Liver (tissue), 8 donors: ENCODE measurements at regions not wholly inside any gene's neighbourhood (a gene's known extent, or its start where the extent isn't known, plus 50 kb on each side); places are given as distances from the start of the nearest gene placed in this dataset.

ENCODE experiments used
- DNase-seq: peaks from one replicate; pipeline ENCODE4 v3.0.0-alpha.2; 2017; ENCODE audit warnings: low spot score
- H3K27ac ChIP-seq, 2 donors: one replicate each; pipeline ENCODE4 v1.7.0; 2013; ENCODE audit warnings: inconsistent platforms in 2 of 2, low read length in 2 of 2, control low read depth in 1 of 2, low read depth in 1 of 2, mild to moderate bottlenecking in 1 of 2
- H3K27me3 ChIP-seq, 4 donors: one replicate each; pipeline versions ENCODE4 v1.6.1 to v1.7.0; 2013; ENCODE audit warnings: low read length in 3 of 4, inconsistent platforms in 1 of 4, mild to moderate bottlenecking in 1 of 4, moderate library complexity in 1 of 4; ENCODE audit not compliant: control insufficient read depth in 4 of 4, insufficient read depth in 4 of 4
- H3K36me3 ChIP-seq, 4 donors: one replicate each; pipeline versions ENCODE4 v1.6.1 to v1.7.0; 2013; ENCODE audit warnings: low read length in 3 of 4, mild to moderate bottlenecking in 3 of 4, low read depth in 1 of 4, moderate library complexity in 1 of 4; ENCODE audit not compliant: control insufficient read depth in 4 of 4, insufficient read depth in 3 of 4
- H3K4me1 ChIP-seq, 4 donors: one replicate each; pipeline versions ENCODE4 v1.6.1 to v1.7.0; 2013; ENCODE audit warnings: low read length in 3 of 4, mild to moderate bottlenecking in 3 of 4, moderate library complexity in 1 of 4; ENCODE audit not compliant: control insufficient read depth in 4 of 4, insufficient read depth in 4 of 4
- H3K4me3 ChIP-seq, 3 donors: one replicate each; pipeline versions ENCODE4 v1.6.1 to v1.7.0; 2013; ENCODE audit warnings: low read length in 3 of 3, control low read depth in 1 of 3, low read depth in 1 of 3, mild to moderate bottlenecking in 1 of 3
- H3K9ac ChIP-seq, 2 donors: one replicate each; pipeline ENCODE4 v1.7.0; 2013; ENCODE audit warnings: low read length in 2 of 2, mild to moderate bottlenecking in 2 of 2, moderate library complexity in 2 of 2, control low read depth in 1 of 2, low read depth in 1 of 2
- H3K9me3 ChIP-seq, 4 donors: one replicate each; pipeline versions ENCODE4 v1.6.1 to v1.7.0; 2013; ENCODE audit warnings: low read length in 3 of 4; ENCODE audit not compliant: control insufficient read depth in 4 of 4
- ATF3 ChIP-seq: IDR thresholded peaks from 2 replicates; pipeline ENCODE4 v1.6.1; 2016; ENCODE audit warnings: antibody characterized with exemption
- EGR1 ChIP-seq, 2 donors: IDR thresholded peaks; 2 replicates each; pipeline ENCODE4 v1.6.1; 2016 to 2018; ENCODE audit warnings: antibody characterized with exemption in 2 of 2, low read depth in 2 of 2
- FOXA1 ChIP-seq: IDR thresholded peaks from 2 replicates; pipeline ENCODE4 v1.6.1; 2016; ENCODE audit warnings: antibody characterized with exemption
- FOXA2 ChIP-seq: IDR thresholded peaks from 2 replicates; pipeline ENCODE4 v1.6.1; 2016; ENCODE audit warnings: antibody characterized with exemption
- GABPA ChIP-seq, 2 donors: IDR thresholded peaks in 1 of 2; conservative IDR thresholded peaks in 1 of 2; 2 replicates each; pipeline ENCODE4 v1.6.1; 2016; ENCODE audit warnings: antibody characterized with exemption in 2 of 2, mild to moderate bottlenecking in 1 of 2, moderate library complexity in 1 of 2
- HNF4A ChIP-seq, 2 donors: conservative IDR thresholded peaks; 2 replicates each; pipeline ENCODE4 v1.6.1; 2016; ENCODE audit warnings: antibody characterized with exemption in 2 of 2, mild to moderate bottlenecking in 2 of 2
- HNF4G ChIP-seq: IDR thresholded peaks from 2 replicates; pipeline ENCODE4 v1.6.1; 2016; ENCODE audit warnings: antibody characterized with exemption
- JUND ChIP-seq, 2 donors: IDR thresholded peaks; 2 replicates each; pipeline ENCODE4 v1.6.1; 2016; ENCODE audit warnings: antibody characterized with exemption in 2 of 2
- MAX ChIP-seq: IDR thresholded peaks from 2 replicates; pipeline ENCODE4 v1.6.1; 2016; ENCODE audit warnings: antibody characterized with exemption
- NR2F2 ChIP-seq: IDR thresholded peaks from 2 replicates; pipeline ENCODE4 v1.6.1; 2016; ENCODE audit warnings: antibody characterized with exemption
- RXRA ChIP-seq, 2 donors: IDR thresholded peaks; 2 replicates each; pipeline ENCODE4 v1.6.1; 2017 to 2018; ENCODE audit warnings: antibody characterized with exemption in 2 of 2, mild to moderate bottlenecking in 1 of 2
- SP1 ChIP-seq: IDR thresholded peaks from 2 replicates; pipeline ENCODE4 v1.6.1; 2018; ENCODE audit warnings: antibody characterized with exemption, mild to moderate bottlenecking
- YY1 ChIP-seq: IDR thresholded peaks from 2 replicates; pipeline ENCODE4 v1.6.1; 2016; ENCODE audit warnings: antibody characterized with exemption, mild to moderate bottlenecking
- WGBS: extraction: QIAGEN DNeasy Blood & Tissue Kit; methylation state at CpG from one replicate; pipeline ENCODE4 v1.1.7; 2013; 5-methylcytosine and 5-hydroxymethylcytosine counted together
- TF ChIP-seq, protein P1 (sequence below): IDR thresholded peaks from 2 replicates; pipeline ENCODE4 v1.6.1; 2016; ENCODE audit warnings: antibody characterized with exemption, mild to moderate bottlenecking
- TF ChIP-seq, protein P2 (sequence below): fragments of 150-350 bp; IDR thresholded peaks from 2 replicates; pipeline ENCODE4 v1.5.1; 2017; ENCODE audit warnings: improper control_type of control experiment, low read depth, low read length; ENCODE audit not compliant: missing input control
- donor health status: healthy.
- donor health status: healthy.
- donor health status: healthy.
- donor health status: healthy.
- donor health status: healthy.

GRCh38 chr6:56311533-56312448 is 64.4 kb upstream of the COL21A1 start:
- no peak for TF ChIP-seq FOXA1
- 65% methylated on average over 5 of the region's 5 CpGs for WGBS
- H3K27me3 ChIP-seq: no peaks in the 10 kb centered on the region

DNA sequence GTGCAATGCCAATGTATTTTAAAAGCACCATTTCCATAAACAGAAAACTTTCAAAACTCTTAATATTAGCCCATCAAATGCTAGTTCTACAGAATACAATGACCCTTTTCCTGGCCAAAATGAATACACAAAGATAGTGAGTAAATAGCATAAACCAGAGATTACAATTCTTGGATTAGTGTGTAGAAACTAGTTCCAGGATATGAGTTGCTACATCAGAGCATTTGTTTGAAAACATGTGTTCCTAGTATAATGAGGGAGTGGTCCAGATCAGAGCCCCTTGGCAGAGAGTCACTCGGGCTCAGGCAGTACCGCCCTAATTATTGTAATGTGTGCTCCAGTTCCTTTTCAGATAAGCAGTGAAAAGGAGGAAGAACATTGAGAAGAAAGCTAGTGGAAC is 63.7 kb upstream of the COL21A1 start:
- H3K4me3 ChIP-seq: no peak overlapping the region
- no peak for DNase-seq
- WGBS: 61% methylated on average over 2 of the region's 2 CpGs
- H3K27me3 ChIP-seq: no peaks in the 10 kb centered on the region
- TF ChIP-seq, protein P1, sequence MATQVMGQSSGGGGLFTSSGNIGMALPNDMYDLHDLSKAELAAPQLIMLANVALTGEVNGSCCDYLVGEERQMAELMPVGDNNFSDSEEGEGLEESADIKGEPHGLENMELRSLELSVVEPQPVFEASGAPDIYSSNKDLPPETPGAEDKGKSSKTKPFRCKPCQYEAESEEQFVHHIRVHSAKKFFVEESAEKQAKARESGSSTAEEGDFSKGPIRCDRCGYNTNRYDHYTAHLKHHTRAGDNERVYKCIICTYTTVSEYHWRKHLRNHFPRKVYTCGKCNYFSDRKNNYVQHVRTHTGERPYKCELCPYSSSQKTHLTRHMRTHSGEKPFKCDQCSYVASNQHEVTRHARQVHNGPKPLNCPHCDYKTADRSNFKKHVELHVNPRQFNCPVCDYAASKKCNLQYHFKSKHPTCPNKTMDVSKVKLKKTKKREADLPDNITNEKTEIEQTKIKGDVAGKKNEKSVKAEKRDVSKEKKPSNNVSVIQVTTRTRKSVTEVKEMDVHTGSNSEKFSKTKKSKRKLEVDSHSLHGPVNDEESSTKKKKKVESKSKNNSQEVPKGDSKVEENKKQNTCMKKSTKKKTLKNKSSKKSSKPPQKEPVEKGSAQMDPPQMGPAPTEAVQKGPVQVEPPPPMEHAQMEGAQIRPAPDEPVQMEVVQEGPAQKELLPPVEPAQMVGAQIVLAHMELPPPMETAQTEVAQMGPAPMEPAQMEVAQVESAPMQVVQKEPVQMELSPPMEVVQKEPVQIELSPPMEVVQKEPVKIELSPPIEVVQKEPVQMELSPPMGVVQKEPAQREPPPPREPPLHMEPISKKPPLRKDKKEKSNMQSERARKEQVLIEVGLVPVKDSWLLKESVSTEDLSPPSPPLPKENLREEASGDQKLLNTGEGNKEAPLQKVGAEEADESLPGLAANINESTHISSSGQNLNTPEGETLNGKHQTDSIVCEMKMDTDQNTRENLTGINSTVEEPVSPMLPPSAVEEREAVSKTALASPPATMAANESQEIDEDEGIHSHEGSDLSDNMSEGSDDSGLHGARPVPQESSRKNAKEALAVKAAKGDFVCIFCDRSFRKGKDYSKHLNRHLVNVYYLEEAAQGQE: no peak
- TF ChIP-seq RXRA (IDR thresholded peaks at IDR 0.05) (no peak), NR2F2 (no peak), JUND (IDR thresholded peaks at IDR 0.05) (no peak), HNF4A (conservative IDR thresholded peaks at IDR 0.05) (no peak), MAX (no peak), EGR1 (IDR thresholded peaks at IDR 0.05; ENCODE audit: low read depth in 2 of 2) (no peak), FOXA2 (no peak), FOXA1 (no peak), SP1 (no peak), HNF4G (no peak), ATF3 (no peak), GABPA (IDR thresholded peaks at IDR 0.05 in 1 of 2, conservative IDR thresholded peaks at IDR 0.05 in 1 of 2) (no peak), YY1 (no peak)
- TF ChIP-seq, protein P2, sequence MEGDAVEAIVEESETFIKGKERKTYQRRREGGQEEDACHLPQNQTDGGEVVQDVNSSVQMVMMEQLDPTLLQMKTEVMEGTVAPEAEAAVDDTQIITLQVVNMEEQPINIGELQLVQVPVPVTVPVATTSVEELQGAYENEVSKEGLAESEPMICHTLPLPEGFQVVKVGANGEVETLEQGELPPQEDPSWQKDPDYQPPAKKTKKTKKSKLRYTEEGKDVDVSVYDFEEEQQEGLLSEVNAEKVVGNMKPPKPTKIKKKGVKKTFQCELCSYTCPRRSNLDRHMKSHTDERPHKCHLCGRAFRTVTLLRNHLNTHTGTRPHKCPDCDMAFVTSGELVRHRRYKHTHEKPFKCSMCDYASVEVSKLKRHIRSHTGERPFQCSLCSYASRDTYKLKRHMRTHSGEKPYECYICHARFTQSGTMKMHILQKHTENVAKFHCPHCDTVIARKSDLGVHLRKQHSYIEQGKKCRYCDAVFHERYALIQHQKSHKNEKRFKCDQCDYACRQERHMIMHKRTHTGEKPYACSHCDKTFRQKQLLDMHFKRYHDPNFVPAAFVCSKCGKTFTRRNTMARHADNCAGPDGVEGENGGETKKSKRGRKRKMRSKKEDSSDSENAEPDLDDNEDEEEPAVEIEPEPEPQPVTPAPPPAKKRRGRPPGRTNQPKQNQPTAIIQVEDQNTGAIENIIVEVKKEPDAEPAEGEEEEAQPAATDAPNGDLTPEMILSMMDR: no peak
- no peak overlapping the region for H3K27ac ChIP-seq
- no peak overlapping the region for H3K9ac ChIP-seq
- H3K36me3 ChIP-seq: no peaks in the 10 kb centered on the region
- H3K4me1 ChIP-seq: no peaks in the 10 kb centered on the region
- H3K9me3 ChIP-seq: no peaks in the 10 kb centered on the region

More at GRCh38 chr6:56311533-56312448, 64.4 kb upstream of the COL21A1 start:
- Histone ChIP-seq H3K4me3 (no peak overlapping the region), H3K9me3 (no peaks in the 10 kb centered on the region), H3K36me3 (no peaks in the 10 kb centered on the region), H3K27ac (no peak overlapping the region), H3K9ac (no peak overlapping the region), H3K4me1 (no peaks in the 10 kb centered on the region)
- no peak for DNase-seq
